Stimulated activated CD8-positive, alpha-beta memory T cell treated with anti-CD3 and anti-CD28 coated beads, Interleukin-15, amount 100 ng/mL, for 4 hours (primary cell): ENCODE measurements at regions not wholly inside any gene's neighbourhood (a gene's known extent, or its start where the extent isn't known, plus 50 kb on each side); places are given as distances from the start of the nearest gene placed in this dataset.
"Not testable (repeated sequence)": the region's sequence is repeated elsewhere in the genome, so short reads cannot be mapped to it uniquely, and the experiment has no call there.

ENCODE experiments used
- DNase-seq, 2 donors: peaks; one replicate each; pipeline ENCODE4 v3.0.0-alpha.2; 2020; ENCODE audit warnings: low read depth in 2 of 2

DNA sequence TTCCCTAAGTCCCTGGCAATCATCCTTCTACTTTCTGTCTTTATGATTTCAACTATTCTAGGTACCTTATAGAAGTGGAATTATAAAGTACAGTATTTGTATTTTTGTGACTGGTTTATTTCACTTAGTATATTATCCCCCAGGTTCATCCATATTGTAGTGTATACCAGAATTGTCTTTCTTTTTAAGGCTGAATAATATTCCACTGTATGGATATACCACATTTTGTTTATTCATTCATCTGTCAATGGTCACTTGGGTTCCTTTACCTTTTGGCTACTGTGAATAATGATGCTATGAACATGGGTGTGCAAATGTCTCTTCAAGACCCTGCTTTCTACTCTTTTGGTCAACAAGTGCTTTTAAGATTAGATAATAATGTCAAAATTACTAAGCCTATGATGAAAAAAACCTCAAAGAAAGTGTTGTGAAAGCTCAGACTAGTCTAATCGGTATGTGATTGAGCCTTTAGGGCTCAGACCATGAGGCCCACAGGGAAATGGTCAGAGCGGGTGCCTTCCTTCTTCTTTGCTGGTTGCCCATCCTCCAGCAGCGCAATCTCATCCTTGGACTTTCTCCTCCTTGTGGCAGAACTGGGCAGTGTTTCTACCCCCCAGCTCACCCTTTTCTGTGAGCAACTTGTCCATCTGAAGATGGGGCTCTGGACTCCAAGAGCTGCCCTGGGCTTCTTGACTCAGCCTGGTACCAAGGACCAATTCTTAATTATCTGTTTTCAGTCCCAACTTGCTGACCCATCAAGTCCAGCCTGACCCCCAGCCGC lies 105.4 kb downstream of the TTC8 start:
- no peak for DNase-seq

DNA sequence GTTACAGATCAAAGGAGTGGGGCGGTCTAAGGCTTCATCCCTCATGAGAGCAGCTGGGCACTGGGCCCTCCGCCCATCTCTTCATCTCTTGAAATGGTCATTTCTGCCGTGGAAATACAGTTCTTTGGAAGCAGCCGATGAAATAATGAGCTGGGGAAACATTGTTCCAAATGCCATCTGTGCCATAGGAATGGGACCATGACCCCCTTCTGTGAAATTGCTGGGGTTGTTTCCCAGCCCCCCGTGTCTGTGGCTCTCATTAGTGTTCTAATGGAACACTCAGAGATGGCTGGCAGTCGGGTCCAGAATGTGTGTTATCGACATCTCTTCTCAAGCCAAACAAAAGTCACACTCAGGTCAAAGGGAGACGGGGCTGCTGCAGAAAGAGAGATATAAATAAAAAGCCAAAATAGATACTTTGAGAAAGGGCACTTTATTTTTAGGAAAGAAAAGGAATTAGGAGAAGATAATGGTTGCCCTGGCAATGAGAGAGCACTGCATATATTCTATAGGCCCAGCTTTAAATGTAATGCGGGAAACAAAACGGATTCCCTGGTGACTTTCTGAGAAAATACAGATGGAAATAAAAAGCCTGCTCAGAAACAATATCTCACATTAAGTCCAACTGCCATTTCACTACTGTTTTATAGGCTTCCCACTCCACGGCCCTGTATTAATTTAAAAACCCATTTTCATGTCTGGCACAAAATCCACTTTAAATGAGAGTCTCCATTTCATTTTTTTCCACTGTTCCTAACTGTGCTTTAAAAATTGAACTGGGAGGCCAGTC lies 107.1 kb downstream of the TTC8 start:
- no peak for DNase-seq

DNA sequence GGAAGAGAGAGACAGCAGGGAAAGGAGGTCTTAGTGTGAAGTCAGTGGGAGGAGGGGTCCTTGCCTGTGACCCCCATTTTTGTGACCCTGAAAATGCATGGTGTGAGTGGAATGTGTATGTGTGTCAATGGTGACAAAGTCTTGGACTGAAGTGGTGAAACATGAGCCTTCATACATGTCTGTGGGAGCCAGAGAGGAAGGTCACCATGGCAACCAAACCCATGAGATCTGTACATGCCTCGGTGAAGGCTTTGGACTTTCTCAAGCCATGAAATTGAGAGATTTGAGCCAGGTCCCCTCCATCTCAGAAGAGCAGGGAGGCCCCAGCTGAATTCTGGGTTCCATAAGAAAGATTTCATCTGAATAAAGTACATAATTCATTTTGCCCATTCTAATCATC lies 108.7 kb downstream of the TTC8 start:
- no peak for DNase-seq

DNA sequence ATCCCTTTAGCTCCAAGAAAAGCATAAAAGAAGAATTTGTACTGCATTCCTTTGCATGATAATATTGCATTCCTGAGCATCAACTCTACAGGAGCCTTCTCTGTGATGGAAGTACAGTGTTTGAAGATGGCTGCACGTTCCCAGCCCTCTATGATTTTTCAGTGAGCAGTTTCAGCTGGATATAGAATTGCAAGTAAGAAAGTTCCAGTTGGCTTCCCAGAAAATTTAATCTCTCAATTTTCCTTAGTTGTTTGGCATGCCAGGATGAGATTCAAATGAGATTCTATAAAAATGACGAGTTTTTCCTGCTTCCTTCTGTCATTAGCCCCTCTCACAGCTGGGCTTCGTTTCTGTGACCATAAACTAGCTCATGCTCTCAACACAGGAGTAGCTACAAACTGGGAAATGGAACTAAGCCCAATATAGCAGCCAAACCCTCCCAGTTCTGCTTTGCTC lies 109.9 kb downstream of the TTC8 start:
- DNase-seq = no peak

DNA sequence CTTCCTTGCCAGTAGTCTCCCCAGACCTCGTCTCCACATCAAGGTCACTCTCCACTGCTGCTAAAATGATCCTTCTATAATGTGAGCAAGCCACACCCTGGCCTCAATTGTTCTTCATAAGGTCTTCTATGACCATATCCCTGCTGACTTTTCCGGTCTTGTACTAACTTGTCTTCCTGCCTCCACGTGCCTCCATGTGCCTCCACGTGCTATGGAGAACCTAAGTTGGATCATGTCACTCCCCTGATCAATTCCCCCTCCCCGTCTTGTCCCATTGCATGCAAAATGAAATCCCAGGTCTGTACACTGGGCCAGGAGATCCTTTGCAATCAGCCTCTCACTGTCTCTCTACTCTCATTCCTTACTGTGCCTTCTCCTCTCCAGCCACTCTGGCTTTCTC lies 110.6 kb downstream of the TTC8 start:
- DNase-seq = no peak

DNA sequence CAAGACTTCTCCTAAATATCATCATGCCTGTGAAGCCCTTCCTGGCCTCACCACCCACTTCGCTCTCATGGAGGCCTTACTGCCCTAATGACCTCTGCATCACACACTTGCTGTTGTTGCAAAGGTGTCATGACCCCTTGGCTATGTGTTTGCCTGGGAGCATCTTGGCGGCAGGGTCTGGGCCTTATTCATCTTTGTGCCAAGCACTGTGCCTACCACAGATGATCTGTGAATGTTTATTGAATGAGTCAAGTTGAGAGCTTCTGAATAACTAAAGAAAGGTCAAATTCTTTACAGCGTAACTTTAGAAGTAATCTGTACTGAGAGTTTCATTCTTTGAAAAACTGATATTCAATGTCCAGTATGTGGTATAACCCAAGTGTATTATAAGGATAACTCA lies 113.3 kb downstream of the TTC8 start:
- no peak for DNase-seq

DNA sequence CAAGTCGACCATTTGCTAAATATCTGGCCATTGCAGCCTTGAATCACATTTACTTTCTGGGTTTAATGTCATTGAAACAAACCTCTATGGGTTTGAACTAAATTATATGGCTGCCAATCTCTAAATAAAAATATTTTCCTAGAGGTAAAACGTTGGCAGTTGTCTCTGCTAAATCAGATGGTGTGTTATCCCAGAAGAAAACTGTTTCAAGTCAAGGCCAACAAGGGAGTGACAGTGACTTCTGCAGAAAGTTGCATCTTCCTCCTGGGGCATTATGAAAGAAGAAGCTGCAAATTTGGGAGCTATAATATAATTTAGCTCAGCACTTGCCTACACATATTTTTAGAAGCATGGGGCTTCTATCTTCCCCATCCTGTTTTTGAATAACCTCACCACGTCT lies 116.2 kb downstream of the TTC8 start:
- DNase-seq = no peak

DNA sequence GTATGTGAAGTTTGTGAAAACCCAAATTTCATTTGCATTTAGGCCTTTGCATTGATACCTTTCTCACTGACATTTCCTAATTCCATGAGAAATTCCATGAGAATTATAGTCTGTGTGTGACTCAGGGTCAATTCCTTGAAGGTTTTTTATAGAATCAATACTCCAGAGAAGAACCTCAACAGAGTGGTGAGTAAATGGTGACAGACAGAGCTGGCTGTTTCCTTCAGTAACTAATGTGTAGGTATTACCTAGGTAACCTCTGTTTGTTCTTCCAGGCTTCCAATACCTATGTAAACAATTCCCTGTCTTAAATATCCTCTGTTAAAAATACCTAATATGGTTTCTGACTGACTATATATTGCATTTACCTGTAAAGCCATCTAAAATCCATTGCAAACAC lies 117.0 kb downstream of the TTC8 start:
- DNase-seq = no peak

DNA sequence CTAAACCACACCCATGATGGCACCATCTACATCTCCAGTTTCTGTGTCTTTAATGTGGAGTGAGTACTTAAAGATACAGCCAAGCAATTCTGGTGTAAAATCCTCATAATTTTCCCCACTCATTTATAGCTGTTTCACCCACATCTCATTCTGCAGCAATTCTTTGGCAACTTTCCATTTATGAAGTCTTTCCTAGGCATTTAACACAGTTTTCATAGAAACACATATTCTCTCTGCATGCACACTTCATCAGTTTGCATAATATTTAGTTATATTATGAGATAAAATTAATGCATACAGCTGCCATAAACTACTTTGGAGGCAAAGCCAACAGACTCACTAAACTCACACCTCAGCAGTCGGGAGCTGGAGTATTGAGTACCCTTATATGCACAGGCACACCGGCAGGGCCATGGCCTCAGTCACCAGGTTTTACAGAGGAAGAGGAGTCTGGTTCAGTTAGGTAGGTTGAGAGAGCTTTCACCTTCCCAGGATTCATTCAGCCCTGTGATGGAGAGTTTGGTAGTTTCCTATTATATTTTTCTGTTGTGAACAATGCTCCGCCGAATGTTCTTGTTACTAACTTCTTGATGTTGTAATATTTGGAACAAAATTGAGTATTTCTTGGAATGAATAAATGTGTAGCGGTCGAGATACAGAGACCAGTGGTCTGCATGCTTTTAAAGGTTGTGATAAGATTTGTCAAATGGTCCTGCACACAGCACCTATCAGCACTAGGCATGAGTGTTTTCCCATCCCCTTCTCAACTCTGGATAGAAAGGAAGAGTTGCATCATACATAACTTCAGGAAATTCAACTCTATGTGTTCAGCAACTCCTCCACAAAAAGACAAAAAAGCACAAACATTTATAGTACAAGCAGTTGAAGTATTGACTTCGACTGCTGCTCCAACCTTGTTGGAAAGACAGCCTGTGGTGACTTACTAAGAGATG lies 123.5 kb downstream of the TTC8 start:
- no peak for DNase-seq

DNA sequence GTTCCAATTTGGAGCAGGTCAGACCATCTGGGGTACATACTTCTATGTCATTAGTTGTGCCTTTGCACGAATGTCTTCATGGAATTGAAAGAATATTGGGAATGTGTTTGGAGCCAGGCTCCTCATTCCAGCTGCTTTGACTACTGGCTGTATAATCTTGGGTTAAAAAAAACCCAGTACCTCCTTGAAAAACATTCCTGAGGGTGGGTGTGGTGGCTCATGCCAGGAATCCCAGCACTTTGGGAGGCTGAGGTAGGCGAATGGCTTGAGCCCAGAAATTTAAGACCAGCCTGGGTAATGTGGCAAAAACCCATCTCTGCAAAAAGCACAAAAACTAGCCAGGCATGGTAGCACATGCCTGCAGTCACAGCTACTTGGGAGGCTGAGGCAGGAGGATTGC lies 125.6 kb downstream of the TTC8 start:
- DNase-seq = no peak

DNA sequence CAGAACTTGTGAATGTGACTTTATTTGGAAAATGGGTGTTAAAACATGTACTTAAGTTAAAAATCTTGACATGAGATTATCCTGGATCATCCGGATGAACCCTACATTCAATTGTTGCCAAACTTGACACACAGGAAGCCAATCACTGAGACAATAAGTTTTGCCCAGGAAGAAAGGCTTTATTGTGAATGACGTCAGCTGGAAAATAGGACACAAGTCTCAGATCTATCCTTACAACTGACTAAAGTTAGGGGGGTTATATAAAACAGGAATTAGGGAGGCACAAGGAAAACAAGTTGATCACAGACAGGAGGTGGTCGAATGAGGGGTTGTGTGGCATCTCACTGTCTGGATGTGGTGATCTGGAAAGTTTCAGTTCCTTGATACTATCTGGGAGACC lies 126.9 kb downstream of the TTC8 start:
- DNase-seq = no peak

DNA sequence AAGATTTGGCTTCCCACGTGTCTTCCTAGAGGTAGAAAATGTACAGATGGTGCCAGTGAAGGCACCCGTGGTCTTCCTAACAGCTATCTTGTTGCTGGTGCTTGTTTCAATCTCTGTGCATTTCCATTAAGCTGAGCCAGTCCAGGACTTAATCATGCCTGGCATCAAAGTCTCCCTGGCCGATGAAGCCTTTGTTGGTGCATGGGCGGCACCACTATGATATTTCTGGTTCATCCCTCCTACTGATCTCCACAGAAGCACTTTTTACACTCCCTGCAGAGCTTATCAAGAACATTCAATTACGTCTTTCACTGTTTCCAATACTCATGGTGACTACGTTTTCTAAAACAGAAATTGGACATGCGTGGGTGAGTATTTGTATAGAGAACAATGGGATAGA lies 128.4 kb downstream of the TTC8 start:
- DNase-seq = no peak

DNA sequence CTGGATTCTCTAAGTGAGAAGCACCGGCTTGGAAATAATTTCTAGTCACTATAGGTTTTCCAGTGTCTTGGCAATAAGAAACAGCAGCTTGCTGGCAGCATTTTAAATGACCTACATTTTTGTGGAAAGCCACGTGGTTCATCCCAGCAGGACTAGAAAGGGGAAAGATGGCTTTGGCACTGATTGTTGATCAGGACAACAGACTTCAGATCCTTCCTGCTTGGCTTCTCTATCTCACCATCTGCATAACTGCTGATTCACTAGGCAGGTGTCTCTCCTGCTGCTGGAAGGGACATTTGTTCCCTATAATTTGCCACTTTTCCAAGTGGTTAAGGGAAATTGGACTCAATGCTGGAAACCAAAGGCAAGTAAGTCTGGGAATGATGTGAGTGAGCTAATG lies 131.0 kb downstream of the TTC8 start:
- DNase-seq = no peak

DNA sequence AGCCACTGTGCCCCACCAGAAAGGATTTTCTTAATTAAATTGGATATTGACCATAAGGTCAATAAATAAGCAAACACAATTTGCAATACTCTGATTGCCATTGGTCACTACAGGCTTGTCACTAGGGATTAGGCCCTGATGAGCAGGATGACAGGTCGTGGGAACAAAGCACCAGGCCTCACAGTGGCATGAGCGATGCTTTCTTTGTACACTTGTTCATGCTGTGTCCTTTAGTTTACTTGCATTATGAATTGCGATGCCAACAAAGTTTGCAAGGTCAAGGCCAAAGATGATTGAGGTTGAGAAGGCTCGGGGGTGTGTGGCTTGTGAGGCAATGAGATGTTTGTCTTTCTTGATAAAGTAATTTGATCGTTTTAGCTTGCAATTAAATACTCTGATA lies 136.0 kb downstream of the TTC8 start:
- DNase-seq = no peak

DNA sequence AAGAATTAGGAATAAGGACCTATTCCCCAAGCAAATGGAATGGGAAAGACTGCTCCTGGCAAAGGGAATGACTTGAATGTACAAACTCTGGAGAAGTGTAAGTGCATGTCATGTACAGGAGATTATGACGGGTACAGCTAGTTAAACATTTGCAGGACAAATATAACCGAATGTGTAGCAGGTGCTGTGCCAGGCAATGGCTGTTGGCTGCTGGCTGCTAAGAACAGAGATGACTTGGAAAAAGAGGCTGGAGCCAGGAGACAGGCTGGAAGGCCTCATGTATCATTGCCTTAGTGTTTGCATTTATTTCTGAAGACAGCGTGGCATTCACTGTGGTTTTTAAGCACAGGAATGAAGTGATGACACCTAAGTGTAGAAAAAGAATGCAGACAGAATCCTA lies 136.8 kb downstream of the TTC8 start:
- no peak for DNase-seq

DNA sequence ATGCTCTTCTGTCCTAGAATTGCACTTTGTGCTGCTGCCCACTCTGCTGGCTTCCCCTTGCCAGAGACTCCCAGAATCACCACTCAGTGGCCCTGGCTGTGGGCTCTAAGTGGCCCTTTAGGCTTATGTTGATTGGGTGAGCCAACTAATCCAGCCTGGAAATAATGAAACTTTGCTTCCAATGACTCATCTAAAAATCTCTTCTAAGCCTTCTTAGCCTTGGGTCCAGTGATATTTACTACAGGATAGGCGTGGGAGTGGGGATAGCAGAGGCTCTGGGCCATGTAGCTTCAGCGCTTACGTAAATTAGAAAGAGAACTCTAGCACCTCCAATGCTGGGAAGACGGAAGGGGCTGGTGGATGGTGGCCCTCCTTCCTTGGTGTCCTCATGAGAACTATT lies 137.9 kb downstream of the TTC8 start:
- DNase-seq = no peak

DNA sequence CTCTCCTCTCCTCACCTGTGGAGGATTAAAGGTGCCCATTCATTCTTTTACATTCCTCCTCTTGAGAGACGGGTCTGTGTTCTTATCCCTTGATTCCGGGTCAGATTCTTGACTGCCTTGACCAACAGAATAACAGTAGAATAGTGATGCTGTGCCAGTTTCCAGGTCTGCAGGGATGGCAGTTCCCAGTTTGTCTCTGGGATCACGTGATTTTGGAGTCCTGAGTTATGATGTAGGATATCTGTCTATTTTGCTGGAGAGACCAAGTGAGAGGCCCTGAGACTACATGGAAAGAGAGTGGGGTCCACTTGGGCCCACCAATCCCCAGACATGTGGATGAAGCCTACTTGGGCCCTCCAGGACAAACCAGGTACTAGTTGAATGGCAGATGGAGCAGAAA lies 142.8 kb downstream of the TTC8 start:
- DNase-seq = no peak

DNA sequence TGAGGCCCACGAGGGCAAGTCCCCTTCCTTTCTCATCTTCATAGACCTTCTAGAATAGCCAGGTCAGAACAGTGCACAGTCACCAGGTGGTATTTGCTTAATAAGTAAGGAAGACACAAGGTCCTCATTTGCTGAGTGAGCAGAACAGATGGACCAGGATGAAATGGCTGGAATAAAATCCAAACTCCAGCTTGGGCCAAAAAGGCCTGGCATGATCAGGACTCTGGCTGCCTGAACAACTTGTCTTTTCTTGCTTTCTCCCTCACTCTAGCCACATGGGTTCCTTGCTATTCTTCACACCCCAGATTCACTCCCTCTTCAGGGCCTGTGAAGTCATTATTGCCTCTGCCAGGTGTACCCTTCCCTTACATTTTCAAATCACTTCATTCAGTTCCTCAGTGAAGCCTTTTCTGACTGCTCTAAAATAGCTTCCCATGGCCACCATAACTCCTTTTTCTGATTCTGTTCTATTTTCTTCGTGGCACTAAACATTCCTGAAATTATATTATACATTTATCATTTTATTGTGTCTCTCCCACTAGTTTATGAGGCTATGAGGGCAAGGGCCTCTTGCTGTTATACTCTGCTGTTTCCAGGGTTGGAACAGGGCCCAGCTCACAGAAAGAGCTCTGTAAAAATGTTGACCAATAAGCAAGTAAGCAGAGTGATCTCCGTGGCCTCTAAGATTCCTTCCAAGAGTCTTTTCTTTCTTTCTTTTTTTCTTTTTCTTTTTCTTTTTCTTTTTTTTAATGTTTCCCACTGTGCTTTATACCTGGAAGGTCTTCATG lies 150.8 kb downstream of the TTC8 start:
- DNase-seq = no peak

DNA sequence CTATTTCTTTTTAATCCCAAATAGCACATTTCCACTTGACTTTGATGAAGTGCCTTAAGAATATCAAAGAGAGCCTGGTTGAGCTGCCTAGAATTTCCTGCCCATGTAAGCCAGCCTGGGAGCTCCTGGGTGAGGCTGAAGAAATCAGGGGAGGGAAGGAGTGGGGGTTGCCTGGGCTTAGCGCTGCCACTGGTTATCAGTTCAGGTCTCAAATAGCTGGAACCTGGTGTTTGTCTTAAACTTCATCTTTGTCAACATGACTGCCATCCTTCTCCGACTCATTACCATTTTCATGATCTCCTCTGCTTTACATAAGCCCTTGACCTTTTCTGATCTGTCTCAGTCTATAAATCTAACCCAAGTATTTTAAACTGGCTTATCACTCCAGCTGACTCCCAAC lies 151.5 kb downstream of the TTC8 start:
- no peak for DNase-seq

DNA sequence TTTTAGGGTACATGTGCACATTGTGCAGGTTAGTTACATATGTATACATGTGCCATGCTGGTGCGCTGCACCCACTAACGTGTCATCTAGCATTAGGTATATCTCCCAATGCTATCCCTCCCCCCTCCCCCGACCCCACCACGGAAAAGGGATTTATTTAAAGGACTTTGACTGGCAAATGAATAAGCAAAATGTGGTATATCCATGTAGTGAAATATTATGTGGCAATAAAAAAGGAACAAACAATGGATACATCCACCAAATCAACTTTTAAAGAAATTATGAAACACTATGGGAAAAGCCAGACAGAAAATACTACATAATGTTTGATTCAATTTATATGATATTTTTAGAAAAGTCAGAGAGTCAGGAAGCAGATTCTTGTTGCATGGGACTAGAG lies 156.5 kb downstream of the TTC8 start:
- not testable (repeated sequence) for DNase-seq

DNA sequence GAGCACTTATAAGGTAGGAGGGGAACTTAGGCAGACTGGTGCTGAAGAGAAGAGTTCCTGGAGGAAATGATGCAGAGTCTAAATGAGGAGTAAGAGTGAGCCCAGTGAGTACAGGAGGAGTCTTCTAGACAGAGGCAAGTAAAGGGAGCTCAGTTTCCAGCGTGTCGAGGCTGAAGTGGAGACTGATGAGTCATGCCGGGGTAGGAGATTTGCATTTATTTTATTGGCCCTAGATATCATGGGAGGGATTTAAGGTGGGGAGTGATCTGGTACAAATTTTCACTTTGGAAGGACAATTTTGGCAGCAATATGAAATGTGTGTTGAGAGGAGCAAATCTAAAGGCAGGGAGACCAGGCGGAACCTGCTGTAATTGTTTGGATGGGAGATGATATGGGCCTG lies 157.5 kb downstream of the TTC8 start:
- DNase-seq = no peak
